DMS114 treated with DMSO at 0.1 percent for 48 hours (cell line): ENCODE measurements at regions not wholly inside any gene's neighbourhood (a gene's known extent, or its start where the extent isn't known, plus 50 kb on each side); places are given as distances from the start of the nearest gene placed in this dataset.
"Not testable (repeated sequence)": the region's sequence is repeated elsewhere in the genome, so short reads cannot be mapped to it uniquely, and the experiment has no call there.

Source experiments
- DNase-seq: peaks from one replicate; lab custom pipeline; 2025; ENCODE audit not compliant: unreplicated experiment; lab: John Stamatoyannopoulos, UW

DNA sequence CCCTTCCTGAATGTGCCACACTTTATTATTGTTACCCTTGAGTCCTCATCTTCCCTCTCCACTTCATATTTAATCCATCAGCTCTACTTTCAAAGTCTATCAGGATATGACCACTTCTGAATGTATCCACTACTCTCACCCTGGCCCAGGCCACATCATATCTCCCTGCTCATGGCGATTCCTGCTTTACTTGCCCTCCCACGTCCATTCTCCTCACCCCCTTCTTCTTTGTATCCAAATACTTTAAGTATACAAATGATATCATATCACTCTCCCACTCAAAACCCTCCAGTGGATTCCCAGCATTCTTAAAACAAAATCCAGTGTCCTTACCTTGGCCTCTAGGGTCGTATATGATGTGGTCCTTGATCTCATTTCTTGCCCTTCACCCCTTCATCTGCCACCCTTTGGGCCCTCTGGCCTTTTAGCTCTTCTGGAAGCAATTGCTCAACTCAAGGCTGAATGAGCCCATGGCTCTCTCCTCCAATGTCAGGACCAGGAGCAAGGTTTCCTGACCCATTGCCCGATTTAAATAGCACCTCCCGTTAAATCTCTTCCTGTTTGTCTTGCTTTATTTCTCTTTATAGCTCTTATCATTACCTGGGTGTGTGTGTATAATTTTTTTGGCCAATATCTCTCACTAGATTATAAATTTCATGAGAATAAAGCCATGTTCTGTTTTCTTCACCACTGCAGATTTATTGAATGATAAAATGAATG, 205.9 kb upstream of the ECI2 start:
- no peak for DNase-seq

- DNase-seq = no peak
Measured at GRCh38 chr6:4340544-4340943, 205.2 kb upstream of the ECI2 start.

DNA sequence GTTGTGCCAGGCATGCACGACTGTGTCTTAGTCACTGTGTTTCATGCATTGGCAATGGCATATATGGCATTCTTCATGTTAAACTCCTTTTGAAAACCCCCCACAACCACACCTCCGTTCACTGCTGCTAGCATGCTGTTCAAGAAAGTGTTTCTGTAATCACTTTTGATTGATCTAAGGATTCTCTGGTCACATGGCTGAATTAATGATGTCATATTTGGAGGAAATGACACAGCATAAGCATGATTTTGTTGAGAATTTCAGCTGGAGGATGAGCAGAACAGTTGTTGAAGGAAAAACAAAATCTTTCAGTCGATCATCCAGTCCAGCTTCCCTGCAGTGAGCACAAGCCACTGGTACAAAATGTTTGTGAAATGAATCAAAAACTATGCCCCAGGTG, 203.5 kb upstream of the ECI2 start:
- DNase-seq = no peak

DNA sequence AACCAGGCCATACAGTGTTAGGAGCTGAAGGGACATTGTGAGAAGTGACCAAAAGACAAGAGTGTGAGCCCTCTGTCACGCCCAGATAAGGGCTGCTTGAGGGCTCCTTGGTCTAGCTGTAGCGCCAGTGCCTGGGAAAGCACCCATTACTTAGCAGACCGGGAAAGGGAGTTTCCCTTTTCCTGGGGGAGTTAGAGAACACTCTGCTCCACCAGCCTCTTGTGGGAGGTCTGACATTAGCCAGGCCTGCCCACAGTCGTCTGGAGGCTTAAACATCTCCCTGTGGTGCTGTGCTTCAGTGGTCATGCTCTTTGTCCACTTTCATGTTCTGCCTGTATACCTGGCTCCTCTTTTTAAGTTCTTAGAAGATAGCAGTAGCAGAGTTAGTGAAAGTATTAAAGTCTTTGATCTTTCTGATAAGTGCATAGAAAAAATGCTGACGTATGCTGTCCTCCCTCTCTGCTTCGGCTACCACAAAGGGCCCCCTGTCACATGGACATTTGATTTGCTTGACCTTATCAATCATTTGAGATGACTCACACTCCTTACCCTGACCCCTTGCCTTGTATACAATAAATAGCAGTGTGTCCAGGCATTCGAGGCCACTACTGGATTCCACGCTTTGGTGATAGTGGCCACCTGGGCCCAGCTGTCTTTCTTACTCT, 201.5 kb upstream of the ECI2 start:
- DNase-seq = no peak

DNA sequence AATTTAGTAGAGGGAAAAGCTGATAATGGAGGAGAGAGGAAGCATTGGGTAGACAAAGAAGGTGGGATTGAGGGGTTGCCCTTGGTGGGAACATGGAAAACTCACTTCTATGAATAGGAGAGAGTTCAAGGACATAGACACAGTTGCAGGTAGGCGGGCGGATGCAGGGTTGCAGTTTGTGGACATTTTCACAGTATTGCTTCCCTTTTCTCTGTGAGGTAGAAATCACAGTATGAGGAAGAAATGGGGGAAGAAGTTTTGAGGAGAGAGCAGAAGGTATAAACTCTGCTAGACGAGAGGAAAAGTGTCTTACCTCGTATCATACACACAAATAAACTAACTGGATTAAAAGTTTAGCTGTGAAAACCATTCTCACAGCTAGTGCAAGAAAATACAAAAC, 200.7 kb upstream of the ECI2 start:
- no peak for DNase-seq

GRCh38 chr6:4334158-4334740, 198.9 kb upstream of the ECI2 start:
- not testable (repeated sequence) for DNase-seq

DNA sequence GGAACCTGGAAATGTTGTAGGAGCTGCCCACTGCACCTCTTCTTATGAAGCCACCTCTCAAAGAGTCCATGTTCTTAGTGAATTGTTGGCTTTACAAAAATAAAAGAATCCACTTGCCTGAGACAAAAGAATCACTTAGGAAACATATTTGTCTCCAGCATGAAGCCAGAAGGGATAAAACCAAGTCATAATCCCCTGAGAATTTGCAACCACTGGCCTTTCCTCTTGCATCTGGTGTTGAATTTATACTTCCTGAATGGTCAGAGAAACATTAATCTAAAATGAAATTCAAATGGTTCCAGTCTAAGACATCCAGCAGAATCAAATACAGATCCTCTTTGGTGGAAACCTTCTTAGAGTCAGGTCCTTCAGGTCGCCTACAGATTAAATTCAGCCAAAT, 192.5 kb upstream of the ECI2 start:
- DNase-seq = no peak

GRCh38 chr6:4324746-4325145, 189.4 kb upstream of the ECI2 start:
- no peak for DNase-seq

- no peak for DNase-seq
Measured at GRCh38 chr6:4323322-4323721, 187.9 kb upstream of the ECI2 start.

DNA sequence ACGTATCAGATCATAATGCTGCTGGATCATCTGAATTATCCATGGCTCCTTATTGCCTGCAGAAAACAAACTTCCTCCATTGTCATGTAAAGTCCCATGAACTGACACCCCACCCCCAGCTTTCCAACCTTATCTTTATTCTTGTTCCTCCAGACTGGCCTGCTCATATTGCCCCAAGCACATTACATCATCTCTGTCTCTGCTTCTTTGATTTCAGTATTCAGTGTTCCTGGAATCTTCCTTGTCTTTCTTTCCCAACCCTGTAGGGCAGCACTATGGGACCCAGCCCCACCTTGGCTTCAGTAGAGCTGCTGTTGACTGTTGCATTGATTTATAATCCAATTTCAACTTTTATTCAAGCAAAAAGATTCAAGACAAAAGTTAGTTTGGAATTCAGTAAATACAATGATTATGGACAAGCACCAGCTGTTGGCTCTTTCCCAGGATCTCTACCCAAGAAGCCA, 187.5 kb upstream of the ECI2 start:
- no peak for DNase-seq

DNA sequence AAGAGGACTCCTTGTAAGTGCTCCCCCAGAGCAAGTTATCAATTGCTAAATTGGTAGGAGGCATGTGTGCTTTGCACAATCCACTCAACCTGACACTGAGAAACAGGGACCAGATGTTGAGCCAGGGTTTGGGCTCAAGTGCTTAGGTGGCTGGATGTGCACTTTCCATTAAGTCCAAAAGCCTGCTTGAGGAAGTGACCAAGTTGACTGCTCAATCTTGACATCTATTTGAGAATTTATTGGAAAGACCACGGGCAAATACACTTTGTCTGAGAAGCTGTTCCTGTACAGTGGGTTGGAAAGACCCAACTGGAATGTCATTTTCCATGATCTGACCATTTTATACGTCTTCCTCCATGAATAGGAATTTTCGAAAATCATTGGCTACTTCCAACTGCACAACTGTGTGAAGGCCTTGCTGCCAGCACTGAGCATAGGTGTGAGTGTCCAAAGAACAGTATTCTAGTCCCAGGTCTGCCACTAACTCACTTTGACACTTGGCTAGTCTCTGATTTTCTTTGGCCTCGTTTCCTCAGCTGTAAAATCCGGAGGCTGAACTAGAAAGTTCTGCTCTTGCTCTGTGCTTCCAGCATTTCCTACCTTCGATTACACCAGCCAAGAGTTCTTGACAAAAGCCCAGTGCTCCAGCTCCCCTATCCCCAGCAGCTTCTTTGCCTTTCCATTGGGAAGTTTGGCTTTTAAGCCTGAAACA, 186.9 kb upstream of the ECI2 start:
- no peak for DNase-seq

DNA sequence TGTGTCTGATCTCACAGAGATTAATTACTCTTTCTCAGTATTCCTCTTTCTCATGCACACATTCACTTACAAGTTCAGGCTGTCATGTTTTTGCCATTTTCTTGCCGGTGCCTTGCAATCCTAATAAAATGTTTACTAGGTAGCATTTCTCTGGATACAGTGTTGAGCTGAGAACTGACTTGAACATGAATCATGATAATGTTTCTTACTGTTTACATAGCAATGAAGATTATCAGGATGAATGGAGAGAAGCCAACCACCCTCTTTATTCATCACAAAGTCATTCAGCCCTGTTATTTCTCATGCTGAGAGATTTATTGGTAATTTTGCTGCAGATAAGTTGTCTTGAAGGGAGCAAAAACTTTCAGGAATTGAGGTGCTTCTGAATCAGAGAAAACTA, 185.5 kb upstream of the ECI2 start:
- DNase-seq = no peak

- no peak for DNase-seq
Measured at GRCh38 chr6:4319981-4320683, 184.8 kb upstream of the ECI2 start.

DNA sequence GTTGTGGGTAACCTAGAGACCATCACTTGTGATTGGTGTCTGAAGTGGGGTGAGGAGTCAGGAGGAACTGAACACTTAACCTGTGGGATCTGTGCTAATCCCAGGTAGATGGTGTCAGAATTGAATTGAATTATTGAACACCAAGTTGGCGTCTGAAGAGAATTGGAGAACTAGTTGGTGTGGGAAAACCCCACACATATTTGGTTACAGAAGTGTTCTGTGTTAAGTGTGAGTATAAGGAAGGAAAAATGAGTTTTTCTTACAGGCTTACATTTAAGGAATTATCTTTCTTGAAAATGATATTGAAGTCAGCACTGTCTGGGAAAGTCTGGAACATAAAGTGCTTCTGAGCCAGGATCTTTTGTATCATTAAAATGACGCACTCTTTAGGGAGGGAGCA, 182.9 kb upstream of the ECI2 start:
- DNase-seq = no peak

- DNase-seq = no peak
Measured at GRCh38 chr6:4316867-4317400, 181.6 kb upstream of the ECI2 start.

GRCh38 chr6:4314201-4314707, 178.9 kb upstream of the ECI2 start:
- DNase-seq = no peak

DNA sequence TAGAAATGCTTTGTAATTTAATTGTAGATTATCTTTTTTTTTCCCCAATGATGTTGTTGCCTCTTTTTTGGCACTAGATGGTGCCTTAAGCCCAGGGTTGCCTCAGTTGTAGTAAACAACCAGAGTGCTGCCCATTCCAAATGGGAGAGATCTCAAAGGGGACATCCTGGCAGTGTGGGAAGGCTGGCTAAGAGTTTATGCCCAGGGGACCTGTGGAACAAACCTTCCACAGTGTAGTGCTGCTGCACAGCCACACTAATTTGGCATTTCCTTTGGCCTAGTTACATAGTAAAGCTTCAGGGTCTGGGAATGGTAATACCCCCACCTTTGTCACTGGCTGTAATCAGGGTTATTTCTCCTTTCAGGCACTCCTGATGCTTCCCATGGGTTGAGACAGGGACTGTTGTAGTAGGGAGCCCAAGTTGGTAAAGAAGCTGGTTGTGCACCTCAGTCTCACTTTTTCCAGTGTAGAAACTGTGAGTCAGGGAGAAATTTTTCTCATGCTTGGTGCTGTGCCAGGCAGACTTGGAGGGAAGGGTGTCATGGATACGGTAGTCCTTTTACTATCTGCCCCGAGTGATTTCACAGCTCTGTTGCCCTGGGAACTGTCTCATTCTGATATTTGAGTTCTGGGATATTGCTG, 177.8 kb upstream of the ECI2 start:
- peak; percentile 9 for DNase-seq

- DNase-seq = no peak
Measured at GRCh38 chr6:4311976-4312860, 176.8 kb upstream of the ECI2 start.

- no peak for DNase-seq
Measured at GRCh38 chr6:4309540-4309939, 174.2 kb upstream of the ECI2 start.
